ENCODE measurements at regions not wholly inside any gene's neighbourhood (a gene's known extent, or its start where the extent isn't known, plus 50 kb on each side); places are given as distances from the start of the nearest gene placed in this dataset.

- TF ChIP-seq POLR2A (IDR thresholded peaks at IDR 0.05; ENCODE audit: low read depth): no peak
- no peak for TF ChIP-seq CTCF (IDR thresholded peaks at IDR 0.05)
- TF ChIP-seq EP300 (IDR thresholded peaks at IDR 0.05): no peak
- no peak for TF ChIP-seq POLR2AphosphoS5 (IDR thresholded peaks at IDR 0.05)
Measured at GRCh38 chr2:13694673-13695072, 937.8 kb upstream of the LRATD1 start.
